HG02588 (cell line): ENCODE measurements at regions not wholly inside any gene's neighbourhood (a gene's known extent, or its start where the extent isn't known, plus 50 kb on each side); places are given as distances from the start of the nearest gene placed in this dataset.
"Not testable (repeated sequence)": the region's sequence is repeated elsewhere in the genome, so short reads cannot be mapped to it uniquely, and the experiment has no call there.

Experiments
- ATAC-seq: cut with Tn5 transposase; IDR thresholded peaks from one replicate; pipeline ENCODE4 v1.9.1; 2021; ENCODE audit warnings: mild to moderate bottlenecking, moderate library complexity; ENCODE audit not compliant: unreplicated experiment

- no peak for ATAC-seq
These were observed 63.9 kb downstream of the NFKBIZ start for GRCh38 chr3:101913168-101913567.

GRCh38 chr3:101917761-101918160, 68.4 kb downstream of the NFKBIZ start:
- not testable (repeated sequence) for ATAC-seq

- not testable (repeated sequence) for ATAC-seq
These were observed 72.9 kb downstream of the NFKBIZ start for GRCh38 chr3:101922151-101922725.

- ATAC-seq = not testable (repeated sequence)
These were observed 75.3 kb downstream of the NFKBIZ start for GRCh38 chr3:101924621-101925020.

- ATAC-seq = not testable (repeated sequence)
These were observed 75.8 kb downstream of the NFKBIZ start for GRCh38 chr3:101925124-101925523.

- no peak for ATAC-seq
These were observed 76.2 kb downstream of the NFKBIZ start for GRCh38 chr3:101925564-101925963.

GRCh38 chr3:101926594-101927105, 77.3 kb downstream of the NFKBIZ start:
- ATAC-seq = no peak

GRCh38 chr3:101928890-101929289, 79.6 kb downstream of the NFKBIZ start:
- ATAC-seq = no peak

GRCh38 chr3:101931081-101931480, 81.8 kb downstream of the NFKBIZ start:
- no peak for ATAC-seq

GRCh38 chr3:101932326-101933068, 83.2 kb downstream of the NFKBIZ start:
- no peak for ATAC-seq

- peak; percentile 94 for ATAC-seq
These were observed 87.4 kb downstream of the NFKBIZ start for GRCh38 chr3:101936419-101937356.

- ATAC-seq = peak; percentile 48
These were observed 89.0 kb downstream of the NFKBIZ start for GRCh38 chr3:101938262-101938847.

- no peak for ATAC-seq
These were observed 90.2 kb downstream of the NFKBIZ start for GRCh38 chr3:101939361-101940049.

GRCh38 chr3:101940521-101941317, 91.4 kb downstream of the NFKBIZ start:
- no peak for ATAC-seq

- no peak for ATAC-seq
These were observed 92.2 kb downstream of the NFKBIZ start for GRCh38 chr3:101941318-101942040.

- ATAC-seq = no peak
These were observed 93.0 kb downstream of the NFKBIZ start for GRCh38 chr3:101942356-101942755.

- ATAC-seq = no peak
These were observed 93.7 kb downstream of the NFKBIZ start for GRCh38 chr3:101943029-101943428.

- ATAC-seq = no peak
These were observed 95.0 kb downstream of the NFKBIZ start for GRCh38 chr3:101944308-101944707.

GRCh38 chr3:101945980-101946379, 96.7 kb downstream of the NFKBIZ start:
- no peak for ATAC-seq
